Breast epithelium (tissue), 4 donors: ENCODE measurements at regions not wholly inside any gene's neighbourhood (a gene's known extent, or its start where the extent isn't known, plus 50 kb on each side); places are given as distances from the start of the nearest gene placed in this dataset.
A peak's percentile ranks its signal among the peaks of the same experiment; 100 is the strongest.

Experiments used
- DNase-seq, 2 donors: peaks; one replicate each; pipeline ENCODE4 v3.0.0-alpha.2; 2019; ENCODE audit warnings: low spot score in 2 of 2
- H3K27ac ChIP-seq, 2 donors: fragments of 200-600 bp; sonication (generic) in 1 of 2; one replicate each; pipeline ENCODE4 v1.5.1; 2016 to 2019; ENCODE audit warnings: mild to moderate bottlenecking in 1 of 2
- H3K27me3 ChIP-seq, 2 donors: fragments of 200-600 bp; sonication (generic) in 1 of 2; one replicate each; pipeline versions ENCODE4 v1.5.1 to v1.6.0; 2017 to 2019; ENCODE audit warnings: control low read depth in 1 of 2, mild to moderate bottlenecking in 1 of 2
- H3K36me3 ChIP-seq: fragments of 200-600 bp; one replicate; pipeline ENCODE4 v1.5.1; 2019
- H3K4me1 ChIP-seq, 2 donors: fragments of 200-600 bp; sonication (generic); one replicate each; pipeline ENCODE4 v1.5.1; 2016 to 2019; ENCODE audit warnings: control low read depth in 1 of 2
- H3K4me3 ChIP-seq, 3 donors: fragments of 200-600 bp; sonication (generic); 1 replicate in 2 of 3; 2 replicates in 1 of 3; pipeline ENCODE4 v1.5.1; 2016 to 2019; ENCODE audit warnings: mild to moderate bottlenecking in 3 of 3, moderate library complexity in 2 of 3
- H3K9me3 ChIP-seq, 2 donors: fragments of 200-600 bp; sonication (generic) in 1 of 2; one replicate each; pipeline ENCODE4 v1.5.1; 2016 to 2019; ENCODE audit warnings: control low read depth in 1 of 2
- POLR2A ChIP-seq: fragments of 450-650 bp; IDR thresholded peaks from one replicate; pipeline ENCODE4 v1.6.1; 2016; ENCODE audit warnings: antibody characterized with exemption, mild to moderate bottlenecking, moderate library complexity
- POLR2AphosphoS5 ChIP-seq, 3 donors: sonication (generic); formaldehyde crosslinking; IDR thresholded peaks; one replicate each; pipeline ENCODE4 v1.6.1; 2017; ENCODE audit warnings: antibody characterized with exemption in 3 of 3
- intact Hi-C: fragments of 100-400 bp; cut with DNase I; formaldehyde crosslinking; loops from one replicate; pipeline ENCODE4 v1.15.1; 2023; ENCODE audit warnings: low total_unique reads
- TF ChIP-seq, protein P1 (sequence below), 3 donors: fragments of 450-650 bp; IDR thresholded peaks; one replicate each; pipeline ENCODE4 v1.5.1; 2016 to 2017; ENCODE audit warnings: antibody characterized with exemption in 3 of 3, mild to moderate bottlenecking in 3 of 3, moderate library complexity in 3 of 3

DNA sequence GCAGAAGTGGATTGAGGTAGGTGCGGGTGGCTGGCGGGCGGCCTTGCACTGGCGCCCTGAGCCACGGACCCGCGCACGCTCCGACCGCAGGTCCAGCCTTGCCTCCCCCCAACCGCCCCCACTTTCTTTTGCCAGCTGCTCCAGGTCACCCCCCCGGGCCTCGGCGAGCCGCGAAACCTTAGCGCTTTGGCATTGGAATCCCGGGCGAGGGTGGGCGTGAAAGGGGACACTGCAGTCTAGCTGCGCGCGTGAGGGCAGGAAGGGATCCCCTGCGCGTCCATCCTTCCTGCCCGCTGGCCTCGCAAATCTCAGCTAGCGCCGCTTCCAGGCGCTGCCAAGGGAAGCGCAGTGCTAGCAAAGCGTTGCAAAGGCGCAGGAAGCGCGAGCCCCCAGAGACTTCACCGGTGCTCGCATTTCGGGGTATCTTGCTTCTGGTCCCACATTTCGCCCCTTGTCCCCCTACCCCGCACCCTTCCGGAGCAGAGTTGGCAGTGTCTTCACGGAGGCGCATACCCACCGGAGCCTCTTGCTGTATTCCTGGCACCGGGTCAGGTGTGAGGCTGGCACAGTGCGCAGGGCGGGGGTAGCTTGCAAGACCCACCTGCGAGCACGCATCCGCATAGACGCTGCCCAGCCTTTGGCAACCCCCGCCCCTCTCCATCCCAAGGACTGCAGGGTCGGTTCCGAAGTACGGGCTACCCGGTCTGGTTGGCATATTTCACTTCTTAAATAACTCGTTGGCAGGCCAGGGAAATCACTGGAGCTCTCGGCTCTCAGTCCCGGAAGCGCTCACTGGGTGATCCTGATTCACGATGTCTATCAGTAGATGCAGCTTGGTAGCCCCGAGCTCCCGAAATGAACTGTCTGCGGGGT lies 104.4 kb downstream of the UCHL1 start:
- Histone ChIP-seq H3K9me3 (no peaks in the 10 kb centered on the region), H3K4me1 (no peaks in the 10 kb centered on the region), H3K27ac (peak overlapping the region; percentile 59 to 76), H3K36me3 (no peaks in the 10 kb centered on the region), H3K4me3 (peak overlapping the region; percentile 78 to 91 (median 90)), H3K27me3 (no peaks in the 10 kb centered on the region)
- intact Hi-C loops: no loop called here
- TF ChIP-seq POLR2A (no peak), POLR2AphosphoS5 (IDR thresholded peaks at IDR 0.05) (no peak)
- TF ChIP-seq, protein P1, sequence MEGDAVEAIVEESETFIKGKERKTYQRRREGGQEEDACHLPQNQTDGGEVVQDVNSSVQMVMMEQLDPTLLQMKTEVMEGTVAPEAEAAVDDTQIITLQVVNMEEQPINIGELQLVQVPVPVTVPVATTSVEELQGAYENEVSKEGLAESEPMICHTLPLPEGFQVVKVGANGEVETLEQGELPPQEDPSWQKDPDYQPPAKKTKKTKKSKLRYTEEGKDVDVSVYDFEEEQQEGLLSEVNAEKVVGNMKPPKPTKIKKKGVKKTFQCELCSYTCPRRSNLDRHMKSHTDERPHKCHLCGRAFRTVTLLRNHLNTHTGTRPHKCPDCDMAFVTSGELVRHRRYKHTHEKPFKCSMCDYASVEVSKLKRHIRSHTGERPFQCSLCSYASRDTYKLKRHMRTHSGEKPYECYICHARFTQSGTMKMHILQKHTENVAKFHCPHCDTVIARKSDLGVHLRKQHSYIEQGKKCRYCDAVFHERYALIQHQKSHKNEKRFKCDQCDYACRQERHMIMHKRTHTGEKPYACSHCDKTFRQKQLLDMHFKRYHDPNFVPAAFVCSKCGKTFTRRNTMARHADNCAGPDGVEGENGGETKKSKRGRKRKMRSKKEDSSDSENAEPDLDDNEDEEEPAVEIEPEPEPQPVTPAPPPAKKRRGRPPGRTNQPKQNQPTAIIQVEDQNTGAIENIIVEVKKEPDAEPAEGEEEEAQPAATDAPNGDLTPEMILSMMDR (IDR thresholded peaks at IDR 0.05): no peak
- DNase-seq: peak in 1 of 2 donors; percentile 56

DNA sequence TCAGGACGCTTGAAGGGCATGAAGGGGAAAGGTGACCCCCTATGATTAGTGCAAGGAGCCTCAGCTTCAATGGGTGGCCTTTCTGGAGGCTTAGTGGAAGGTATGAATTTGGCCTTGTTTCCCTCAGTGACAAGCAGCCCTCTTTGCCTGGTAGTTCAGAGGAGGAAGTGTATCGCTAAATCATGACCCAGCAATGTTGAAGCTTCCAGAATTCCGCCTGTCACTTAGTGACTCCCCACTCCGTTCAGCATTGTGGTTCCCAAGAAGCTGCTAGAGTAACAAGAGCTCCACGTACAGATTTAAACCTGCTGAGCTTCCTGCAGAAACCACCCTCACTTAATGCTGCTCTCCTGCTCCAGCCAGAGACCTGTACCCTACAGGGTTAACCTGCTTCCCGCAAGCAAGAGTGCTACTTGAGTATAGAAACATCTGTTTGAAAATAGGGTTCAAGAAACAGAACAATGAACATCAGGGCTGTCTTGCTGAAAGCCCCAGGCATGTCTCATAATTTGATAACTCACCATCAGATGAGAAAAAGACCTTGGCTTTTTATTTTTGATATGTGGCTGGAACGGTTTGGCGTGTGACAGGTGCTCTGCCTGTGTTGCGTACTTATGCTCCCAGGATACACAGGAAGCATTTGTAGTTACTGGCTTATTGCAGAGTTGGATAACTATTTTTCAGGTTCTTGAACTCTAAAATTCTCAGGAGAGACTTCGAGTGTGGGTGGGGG lies 105.2 kb downstream of the UCHL1 start:
- TF ChIP-seq POLR2AphosphoS5 (IDR thresholded peaks at IDR 0.05) (no peak), POLR2A (no peak)
- TF ChIP-seq, protein P1 (IDR thresholded peaks at IDR 0.05): no peak
- intact Hi-C loops: no loop called here
- Histone ChIP-seq H3K4me3 (peak overlapping the region; percentile 78 to 91 (median 90)), H3K27ac (peak overlapping the region; percentile 59 to 76), H3K9me3 (no peaks in the 10 kb centered on the region), H3K36me3 (no peaks in the 10 kb centered on the region), H3K4me1 (no peaks in the 10 kb centered on the region), H3K27me3 (no peaks in the 10 kb centered on the region)
- DNase-seq: no peak

DNA sequence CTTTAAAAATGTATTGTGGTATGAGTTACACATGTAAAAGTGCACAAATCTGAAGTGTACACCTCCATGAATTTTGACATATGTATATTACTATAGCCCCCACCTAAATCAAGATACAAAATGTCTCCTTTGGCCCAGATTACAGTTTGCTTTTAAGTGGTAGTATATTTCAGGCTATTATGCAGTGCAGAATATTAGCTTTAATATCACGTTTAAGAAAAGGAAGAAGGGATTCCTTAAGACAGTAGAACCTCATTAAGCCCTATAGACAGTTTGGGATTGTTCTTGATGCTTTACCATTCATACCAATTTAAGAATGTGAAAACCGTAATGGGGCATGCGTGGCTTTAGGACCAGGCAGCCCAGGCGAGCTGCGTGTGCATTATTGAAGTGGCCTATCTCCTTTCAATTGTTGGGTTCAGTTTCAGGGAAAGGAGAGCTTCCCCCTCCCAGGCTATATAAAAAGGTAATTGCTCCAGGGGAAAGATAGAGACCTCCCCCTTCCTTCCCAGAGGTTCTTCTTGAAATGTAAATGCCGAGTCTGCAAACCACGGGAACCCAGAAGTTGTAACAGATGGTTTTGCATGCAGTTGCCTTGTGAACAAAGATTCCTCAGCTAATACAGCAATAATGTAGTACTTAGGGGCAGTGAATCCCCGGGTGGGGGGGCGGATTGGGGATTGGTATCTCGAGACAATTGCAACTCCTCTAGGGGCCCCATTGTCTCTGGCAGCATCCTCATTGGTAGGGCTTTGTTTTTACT lies 106.1 kb downstream of the UCHL1 start:
- Histone ChIP-seq H3K9me3 (no peaks in the 10 kb centered on the region), H3K4me1 (no peaks in the 10 kb centered on the region), H3K36me3 (no peaks in the 10 kb centered on the region), H3K27ac (peak overlapping the region; percentile 15 to 87), H3K4me3 (peak overlapping the region in 1 of 3 donors; percentile 90), H3K27me3 (no peaks in the 10 kb centered on the region)
- TF ChIP-seq, protein P1 (IDR thresholded peaks at IDR 0.05): no peak
- no peak for TF ChIP-seq POLR2A
- no peak for TF ChIP-seq POLR2AphosphoS5 (IDR thresholded peaks at IDR 0.05)
- DNase-seq: no peak
- intact Hi-C loops: no loop called here

DNA sequence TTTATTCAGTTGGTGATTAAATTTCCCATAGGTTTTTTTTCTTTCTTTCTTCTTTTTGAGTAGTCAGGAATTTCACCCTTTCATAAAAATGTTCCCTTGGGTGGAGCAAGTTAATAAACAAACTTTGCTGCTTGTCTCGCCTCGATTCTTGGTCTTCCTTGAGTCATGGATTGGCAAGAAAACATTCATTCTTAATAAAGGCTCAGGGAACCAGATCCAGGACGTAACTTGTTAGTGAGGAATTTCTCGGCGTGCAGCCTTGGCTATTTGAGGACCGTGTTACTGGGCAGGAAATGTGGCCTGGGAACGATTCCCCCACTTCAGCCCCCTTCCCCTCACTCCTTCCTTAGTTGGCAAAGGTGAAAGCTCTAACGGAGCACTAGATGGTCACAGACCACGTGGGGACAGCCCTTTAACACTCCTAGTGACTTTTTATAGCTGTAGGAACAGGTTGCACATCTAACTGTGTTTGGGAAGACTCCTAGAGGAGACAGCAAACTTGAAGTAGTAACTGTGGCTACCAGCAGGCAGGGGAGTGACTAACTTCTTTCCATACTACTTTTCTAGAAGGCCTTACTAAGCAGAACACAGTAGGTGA lies 106.8 kb downstream of the UCHL1 start:
- intact Hi-C loops: no loop called here
- Histone ChIP-seq H3K27ac (peak overlapping the region; percentile 57 to 87), H3K4me1 (no peaks in the 10 kb centered on the region), H3K4me3 (peak overlapping the region in 1 of 3 donors; percentile 90), H3K36me3 (no peaks in the 10 kb centered on the region), H3K27me3 (no peaks in the 10 kb centered on the region), H3K9me3 (no peaks in the 10 kb centered on the region)
- no peak for DNase-seq
- TF ChIP-seq POLR2A: no peak
- no peak for TF ChIP-seq POLR2AphosphoS5 (IDR thresholded peaks at IDR 0.05)
- TF ChIP-seq, protein P1 (IDR thresholded peaks at IDR 0.05): no peak
